ENCODE measurements at regions not wholly inside any gene's neighbourhood (a gene's known extent, or its start where the extent isn't known, plus 50 kb on each side); places are given as distances from the start of the nearest gene placed in this dataset.

DNA sequence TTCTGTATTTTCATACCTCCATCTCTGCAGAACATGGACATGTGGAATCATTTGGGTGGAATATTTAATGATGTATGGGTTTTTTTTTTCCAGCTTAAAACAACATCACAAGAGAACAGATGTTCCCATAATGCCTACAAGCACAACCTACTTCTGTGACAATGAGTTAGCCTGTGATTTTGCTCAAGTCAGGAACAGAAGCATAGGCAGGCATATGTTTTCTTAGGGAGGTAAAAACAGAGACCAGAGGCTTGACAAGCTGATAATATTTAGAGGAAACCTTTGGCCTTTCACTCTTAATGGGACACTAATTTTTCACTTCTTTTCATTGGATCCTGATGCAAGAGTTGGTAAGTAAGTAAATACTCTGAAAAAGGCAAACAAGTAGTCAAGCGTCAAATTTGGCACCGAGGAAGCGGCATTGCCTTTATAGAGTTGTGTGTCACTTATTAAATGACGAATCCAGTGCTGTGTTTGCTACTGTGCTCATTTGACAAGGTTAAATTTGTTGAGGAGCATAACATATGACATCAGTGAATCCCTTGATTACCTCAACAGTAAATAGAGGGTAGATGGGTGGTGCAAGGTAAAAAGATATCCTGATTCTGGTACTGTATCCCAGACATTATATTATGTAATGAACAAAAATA, 66.7 kb upstream of the RBMS3 start:
- TF ChIP-seq NFIC (IDR thresholded peaks at IDR 0.05) = no peak

DNA sequence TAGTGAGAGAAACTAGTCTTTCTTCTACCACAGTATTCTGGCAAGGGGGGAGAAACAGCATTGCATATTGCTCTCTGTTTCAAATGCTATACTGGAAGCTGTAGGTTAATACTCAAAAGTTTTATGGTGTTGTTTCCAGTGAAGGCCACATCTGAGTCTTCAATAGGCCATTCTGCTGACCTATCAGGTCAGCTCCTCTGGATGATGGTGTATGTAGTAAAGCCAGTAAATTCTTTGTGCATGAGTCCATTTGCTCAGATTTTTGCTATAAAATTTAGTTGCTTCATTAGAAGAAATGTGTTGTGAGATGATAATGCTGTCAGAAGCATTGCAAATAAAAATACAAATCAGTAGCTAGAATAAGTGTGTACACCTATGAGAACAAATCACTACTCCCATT, 64.9 kb upstream of the RBMS3 start:
- TF ChIP-seq TCF12 (IDR thresholded peaks at IDR 0.05; ENCODE audit: low read depth) = no peak
- no peak for TF ChIP-seq TEAD4 (IDR thresholded peaks at IDR 0.05)
- TF ChIP-seq EGR1 (IDR thresholded peaks at IDR 0.05) = no peak
- no peak for TF ChIP-seq CEBPB (IDR thresholded peaks at IDR 0.05)
- TF ChIP-seq YY1 (IDR thresholded peaks at IDR 0.05; ENCODE audit: low read depth) = no peak
- TF ChIP-seq, protein P1, sequence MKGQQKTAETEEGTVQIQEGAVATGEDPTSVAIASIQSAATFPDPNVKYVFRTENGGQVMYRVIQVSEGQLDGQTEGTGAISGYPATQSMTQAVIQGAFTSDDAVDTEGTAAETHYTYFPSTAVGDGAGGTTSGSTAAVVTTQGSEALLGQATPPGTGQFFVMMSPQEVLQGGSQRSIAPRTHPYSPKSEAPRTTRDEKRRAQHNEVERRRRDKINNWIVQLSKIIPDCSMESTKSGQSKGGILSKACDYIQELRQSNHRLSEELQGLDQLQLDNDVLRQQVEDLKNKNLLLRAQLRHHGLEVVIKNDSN (IDR thresholded peaks at IDR 0.05) = no peak
- TF ChIP-seq TAF1 (IDR thresholded peaks at IDR 0.05; ENCODE audit: low read depth) = no peak
- TF ChIP-seq, protein P2, sequence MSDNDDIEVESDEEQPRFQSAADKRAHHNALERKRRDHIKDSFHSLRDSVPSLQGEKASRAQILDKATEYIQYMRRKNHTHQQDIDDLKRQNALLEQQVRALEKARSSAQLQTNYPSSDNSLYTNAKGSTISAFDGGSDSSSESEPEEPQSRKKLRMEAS (IDR thresholded peaks at IDR 0.05) = no peak
- TF ChIP-seq CREB1 (IDR thresholded peaks at IDR 0.05; ENCODE audit: low read depth) = no peak
- TF ChIP-seq RAD21 (IDR thresholded peaks at IDR 0.05; ENCODE audit: low read depth) = no peak
- no peak for TF ChIP-seq NFIC (IDR thresholded peaks at IDR 0.05)
- no peak for TF ChIP-seq FOXM1 (IDR thresholded peaks at IDR 0.05; ENCODE audit: borderline replicate concordance, low read depth)
- no peak for TF ChIP-seq ZBTB7A (IDR thresholded peaks at IDR 0.05; ENCODE audit: low read depth)
- no peak for TF ChIP-seq EP300 (IDR thresholded peaks at IDR 0.05; ENCODE audit: borderline replicate concordance)
- TF ChIP-seq, protein P3, sequence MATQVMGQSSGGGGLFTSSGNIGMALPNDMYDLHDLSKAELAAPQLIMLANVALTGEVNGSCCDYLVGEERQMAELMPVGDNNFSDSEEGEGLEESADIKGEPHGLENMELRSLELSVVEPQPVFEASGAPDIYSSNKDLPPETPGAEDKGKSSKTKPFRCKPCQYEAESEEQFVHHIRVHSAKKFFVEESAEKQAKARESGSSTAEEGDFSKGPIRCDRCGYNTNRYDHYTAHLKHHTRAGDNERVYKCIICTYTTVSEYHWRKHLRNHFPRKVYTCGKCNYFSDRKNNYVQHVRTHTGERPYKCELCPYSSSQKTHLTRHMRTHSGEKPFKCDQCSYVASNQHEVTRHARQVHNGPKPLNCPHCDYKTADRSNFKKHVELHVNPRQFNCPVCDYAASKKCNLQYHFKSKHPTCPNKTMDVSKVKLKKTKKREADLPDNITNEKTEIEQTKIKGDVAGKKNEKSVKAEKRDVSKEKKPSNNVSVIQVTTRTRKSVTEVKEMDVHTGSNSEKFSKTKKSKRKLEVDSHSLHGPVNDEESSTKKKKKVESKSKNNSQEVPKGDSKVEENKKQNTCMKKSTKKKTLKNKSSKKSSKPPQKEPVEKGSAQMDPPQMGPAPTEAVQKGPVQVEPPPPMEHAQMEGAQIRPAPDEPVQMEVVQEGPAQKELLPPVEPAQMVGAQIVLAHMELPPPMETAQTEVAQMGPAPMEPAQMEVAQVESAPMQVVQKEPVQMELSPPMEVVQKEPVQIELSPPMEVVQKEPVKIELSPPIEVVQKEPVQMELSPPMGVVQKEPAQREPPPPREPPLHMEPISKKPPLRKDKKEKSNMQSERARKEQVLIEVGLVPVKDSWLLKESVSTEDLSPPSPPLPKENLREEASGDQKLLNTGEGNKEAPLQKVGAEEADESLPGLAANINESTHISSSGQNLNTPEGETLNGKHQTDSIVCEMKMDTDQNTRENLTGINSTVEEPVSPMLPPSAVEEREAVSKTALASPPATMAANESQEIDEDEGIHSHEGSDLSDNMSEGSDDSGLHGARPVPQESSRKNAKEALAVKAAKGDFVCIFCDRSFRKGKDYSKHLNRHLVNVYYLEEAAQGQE (IDR thresholded peaks at IDR 0.05; ENCODE audit: low read depth) = no peak

DNA sequence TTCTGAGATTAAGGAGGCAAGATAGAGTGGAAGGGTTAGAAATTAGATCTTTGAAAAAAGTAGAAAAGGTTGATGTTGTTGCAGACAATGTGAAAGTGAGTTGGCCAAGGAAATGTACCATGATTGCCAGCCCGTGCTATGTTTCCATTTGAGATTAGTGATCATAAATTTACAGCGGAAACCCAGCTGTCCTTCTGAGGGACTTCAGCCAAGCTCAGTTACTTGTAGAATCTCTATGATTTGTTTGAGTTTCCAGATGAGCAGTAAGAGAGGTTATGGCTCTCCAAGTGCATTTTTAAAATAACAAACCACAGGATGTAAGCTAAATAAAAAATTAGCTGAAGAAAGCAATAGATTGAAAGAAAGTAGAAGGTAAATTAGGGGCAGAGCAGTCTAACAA, 54.2 kb upstream of the RBMS3 start:
- TF ChIP-seq, protein P2 (IDR thresholded peaks at IDR 0.05) = no peak
- TF ChIP-seq, protein P3 (IDR thresholded peaks at IDR 0.05; ENCODE audit: low read depth) = no peak
- no peak for TF ChIP-seq EP300 (IDR thresholded peaks at IDR 0.05; ENCODE audit: borderline replicate concordance)
- TF ChIP-seq, protein P1 (IDR thresholded peaks at IDR 0.05) = no peak
- TF ChIP-seq CREB1 (IDR thresholded peaks at IDR 0.05; ENCODE audit: low read depth) = no peak
- no peak for TF ChIP-seq YY1 (IDR thresholded peaks at IDR 0.05; ENCODE audit: low read depth)
- no peak for TF ChIP-seq TCF12 (IDR thresholded peaks at IDR 0.05; ENCODE audit: low read depth)
- TF ChIP-seq CEBPB (IDR thresholded peaks at IDR 0.05) = no peak
- no peak for TF ChIP-seq ZBTB7A (IDR thresholded peaks at IDR 0.05; ENCODE audit: low read depth)
- no peak for TF ChIP-seq FOXM1 (IDR thresholded peaks at IDR 0.05; ENCODE audit: borderline replicate concordance, low read depth)
- no peak for TF ChIP-seq RAD21 (IDR thresholded peaks at IDR 0.05; ENCODE audit: low read depth)
- TF ChIP-seq TEAD4 (IDR thresholded peaks at IDR 0.05) = no peak
- no peak for TF ChIP-seq TAF1 (IDR thresholded peaks at IDR 0.05; ENCODE audit: low read depth)
- no peak; the same call in 1 of the 2 replicates for TF ChIP-seq NFIC (IDR thresholded peaks at IDR 0.05)
- TF ChIP-seq EGR1 (IDR thresholded peaks at IDR 0.05) = no peak

DNA sequence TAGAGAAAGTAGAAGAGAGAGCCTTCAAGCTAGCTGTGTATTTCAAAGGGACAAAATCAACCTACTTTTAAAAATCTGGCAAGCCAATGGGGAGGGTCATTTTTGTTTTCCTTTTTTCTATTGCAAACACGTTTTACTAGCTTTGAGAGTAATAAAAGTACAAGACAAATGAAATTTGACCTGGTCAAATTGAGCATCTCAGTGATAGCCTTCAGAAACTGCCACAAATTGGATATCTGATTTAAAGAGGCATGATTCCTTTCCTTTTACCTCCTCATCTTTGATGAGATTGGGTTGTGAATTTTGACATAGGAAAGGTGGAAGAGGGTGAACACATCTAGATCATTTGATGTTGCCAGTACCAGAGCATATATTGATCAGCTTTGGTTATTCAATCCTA, 53.6 kb upstream of the RBMS3 start:
- TF ChIP-seq CEBPB (IDR thresholded peaks at IDR 0.05) (no peak), TAF1 (IDR thresholded peaks at IDR 0.05; ENCODE audit: low read depth) (no peak), EGR1 (IDR thresholded peaks at IDR 0.05) (no peak), NFIC (IDR thresholded peaks at IDR 0.05) (no peak), TCF12 (IDR thresholded peaks at IDR 0.05; ENCODE audit: low read depth) (no peak), FOXM1 (IDR thresholded peaks at IDR 0.05; ENCODE audit: borderline replicate concordance, low read depth) (no peak), CREB1 (IDR thresholded peaks at IDR 0.05; ENCODE audit: low read depth) (no peak), RAD21 (IDR thresholded peaks at IDR 0.05; ENCODE audit: low read depth) (no peak), ZBTB7A (IDR thresholded peaks at IDR 0.05; ENCODE audit: low read depth) (no peak), TEAD4 (IDR thresholded peaks at IDR 0.05) (no peak), EP300 (IDR thresholded peaks at IDR 0.05; ENCODE audit: borderline replicate concordance) (no peak), YY1 (IDR thresholded peaks at IDR 0.05; ENCODE audit: low read depth) (no peak)
- TF ChIP-seq, protein P3 (IDR thresholded peaks at IDR 0.05; ENCODE audit: low read depth) = no peak
- TF ChIP-seq, protein P1 (IDR thresholded peaks at IDR 0.05) = no peak
- TF ChIP-seq, protein P2 (IDR thresholded peaks at IDR 0.05) = no peak
